Liver (tissue), 3 donors: ENCODE measurements at regions not wholly inside any gene's neighbourhood (a gene's known extent, or its start where the extent isn't known, plus 50 kb on each side); places are given as distances from the start of the nearest gene placed in this dataset.

Experiments
- MAX ChIP-seq: IDR thresholded peaks from 2 replicates; pipeline ENCODE4 v1.6.1; 2016; ENCODE audit warnings: antibody characterized with exemption
- TAF1 ChIP-seq: conservative IDR thresholded peaks from 2 replicates; pipeline ENCODE4 v1.6.1; 2016; ENCODE audit warnings: antibody characterized with exemption, mild to moderate bottlenecking
- TF ChIP-seq, protein P1 (sequence below): fragments of 150-350 bp; IDR thresholded peaks from 2 replicates; pipeline ENCODE4 v1.5.1; 2017; ENCODE audit warnings: improper control_type of control experiment, low read depth, low read length; ENCODE audit not compliant: missing input control
- donor health status: healthy.
- donor health status: healthy.

DNA sequence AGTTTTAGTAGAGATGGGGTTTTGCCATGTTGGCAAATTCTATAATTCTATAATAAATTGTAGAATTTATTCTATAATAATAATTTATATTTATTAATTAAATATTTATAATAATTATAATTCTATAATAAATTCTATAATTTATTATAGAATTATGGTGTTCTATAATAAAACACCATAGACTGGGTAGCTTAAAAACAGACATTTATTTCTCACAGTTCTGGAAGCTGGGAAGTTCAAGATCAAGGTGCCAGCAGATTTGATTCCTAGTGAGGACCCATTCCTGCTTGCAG is 130.9 kb upstream of the PELI1 start:
- TF ChIP-seq, protein P1, sequence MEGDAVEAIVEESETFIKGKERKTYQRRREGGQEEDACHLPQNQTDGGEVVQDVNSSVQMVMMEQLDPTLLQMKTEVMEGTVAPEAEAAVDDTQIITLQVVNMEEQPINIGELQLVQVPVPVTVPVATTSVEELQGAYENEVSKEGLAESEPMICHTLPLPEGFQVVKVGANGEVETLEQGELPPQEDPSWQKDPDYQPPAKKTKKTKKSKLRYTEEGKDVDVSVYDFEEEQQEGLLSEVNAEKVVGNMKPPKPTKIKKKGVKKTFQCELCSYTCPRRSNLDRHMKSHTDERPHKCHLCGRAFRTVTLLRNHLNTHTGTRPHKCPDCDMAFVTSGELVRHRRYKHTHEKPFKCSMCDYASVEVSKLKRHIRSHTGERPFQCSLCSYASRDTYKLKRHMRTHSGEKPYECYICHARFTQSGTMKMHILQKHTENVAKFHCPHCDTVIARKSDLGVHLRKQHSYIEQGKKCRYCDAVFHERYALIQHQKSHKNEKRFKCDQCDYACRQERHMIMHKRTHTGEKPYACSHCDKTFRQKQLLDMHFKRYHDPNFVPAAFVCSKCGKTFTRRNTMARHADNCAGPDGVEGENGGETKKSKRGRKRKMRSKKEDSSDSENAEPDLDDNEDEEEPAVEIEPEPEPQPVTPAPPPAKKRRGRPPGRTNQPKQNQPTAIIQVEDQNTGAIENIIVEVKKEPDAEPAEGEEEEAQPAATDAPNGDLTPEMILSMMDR, result no peak
- TF ChIP-seq MAX (no peak), TAF1 (no peak)
